Mammary epithelial cell (primary cell): ENCODE measurements at regions not wholly inside any gene's neighbourhood (a gene's known extent, or its start where the extent isn't known, plus 50 kb on each side); places are given as distances from the start of the nearest gene placed in this dataset.
A peak's percentile ranks its signal among the peaks of the same experiment; 100 is the strongest.

Experiments
- CTCF ChIP-seq, 2 donors: IDR thresholded peaks in 1 of 2; conservative IDR thresholded peaks in 1 of 2; 2 replicates each; pipeline ENCODE4 v1.5.1; 2011 to 2012; ENCODE audit warnings: inconsistent platforms in 2 of 2, low read length in 2 of 2, mild to moderate bottlenecking in 2 of 2, control low read depth in 1 of 2, low read depth in 1 of 2; ENCODE audit not compliant: insufficient read depth in 1 of 2; ENCODE audit errors: extremely low read depth in 1 of 2
- EZH2 ChIP-seq: IDR thresholded peaks from 2 replicates; pipeline ENCODE4 v1.6.1; 2012; ENCODE audit warnings: low read length, inconsistent platforms, borderline replicate concordance

- peak; percentile 85 to 86 for TF ChIP-seq CTCF (conservative IDR thresholded peaks at IDR 0.05 in 1 of 2, IDR thresholded peaks at IDR 0.05 in 1 of 2; ENCODE audit: extremely low read depth in 1 of 2, insufficient read depth in 1 of 2, low read depth in 1 of 2, low read length in 2 of 2)
- TF ChIP-seq EZH2 = no peak
These were observed 129.2 kb downstream of the ADAMTS1 start for GRCh38 chr21:26715878-26716506.
